ENCODE measurements at regions not wholly inside any gene's neighbourhood (a gene's known extent, or its start where the extent isn't known, plus 50 kb on each side); places are given as distances from the start of the nearest gene placed in this dataset.
"Not testable (repeated sequence)": the region's sequence is repeated elsewhere in the genome, so short reads cannot be mapped to it uniquely, and the experiment has no call there.

DNA sequence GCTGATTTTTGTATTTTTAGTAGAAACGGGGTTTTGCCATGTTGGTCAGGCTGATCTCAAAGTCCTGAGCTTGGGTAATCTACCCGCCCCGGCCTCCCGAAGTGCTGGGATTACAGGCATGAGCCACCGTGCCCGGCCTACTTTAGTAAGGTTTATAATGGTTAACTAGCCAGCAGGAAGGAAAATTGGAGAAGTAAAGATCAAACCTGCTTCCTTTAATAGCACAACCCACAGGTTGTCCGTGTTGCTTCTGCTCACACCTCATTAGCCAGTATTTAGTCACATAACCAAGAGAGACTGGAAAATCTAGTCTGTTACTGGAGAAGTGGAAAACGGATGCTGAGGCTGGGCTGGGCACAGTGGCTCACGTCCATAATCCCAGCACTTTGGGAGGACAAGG, 51.9 kb upstream of the TBL1XR1 start:
- DNase-seq (ENCODE audit: insufficient read length): no peak
- TF ChIP-seq POLR2AphosphoS5 (IDR thresholded peaks at IDR 0.05; ENCODE audit: low read depth, low read length) (no peak), TAF1 (IDR thresholded peaks at IDR 0.05; ENCODE audit: borderline replicate concordance, low read depth, low read length) (no peak), POLR2A (IDR thresholded peaks at IDR 0.05; ENCODE audit: low read depth, low read length) (no peak)
- FAIRE-seq: no peak

DNA sequence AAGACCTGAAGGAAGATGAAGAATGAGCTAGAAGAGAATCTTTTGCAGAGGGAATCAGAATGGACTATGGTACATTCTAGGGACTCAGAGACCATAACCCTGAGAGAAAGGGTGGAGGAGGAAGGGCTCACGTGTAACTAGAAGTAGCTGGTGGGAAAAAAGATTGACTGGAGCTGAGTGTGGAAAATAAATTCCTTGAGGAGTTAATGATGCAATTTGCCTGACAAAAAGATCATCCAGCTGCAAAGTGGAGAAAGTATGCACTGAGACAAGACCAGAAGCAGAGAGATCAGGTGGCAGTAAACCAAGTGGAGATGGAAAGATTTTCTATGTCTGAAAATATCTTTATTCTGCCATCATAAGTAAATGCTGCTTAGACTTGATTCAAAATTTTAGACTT, 52.9 kb upstream of the TBL1XR1 start:
- DNase-seq (ENCODE audit: insufficient read length) (no peak), FAIRE-seq (no peak)
- no peak for TF ChIP-seq POLR2A (IDR thresholded peaks at IDR 0.05; ENCODE audit: low read depth, low read length)
- TF ChIP-seq POLR2AphosphoS5 (IDR thresholded peaks at IDR 0.05; ENCODE audit: low read depth, low read length): no peak
- no peak for TF ChIP-seq TAF1 (IDR thresholded peaks at IDR 0.05; ENCODE audit: borderline replicate concordance, low read depth, low read length)

DNA sequence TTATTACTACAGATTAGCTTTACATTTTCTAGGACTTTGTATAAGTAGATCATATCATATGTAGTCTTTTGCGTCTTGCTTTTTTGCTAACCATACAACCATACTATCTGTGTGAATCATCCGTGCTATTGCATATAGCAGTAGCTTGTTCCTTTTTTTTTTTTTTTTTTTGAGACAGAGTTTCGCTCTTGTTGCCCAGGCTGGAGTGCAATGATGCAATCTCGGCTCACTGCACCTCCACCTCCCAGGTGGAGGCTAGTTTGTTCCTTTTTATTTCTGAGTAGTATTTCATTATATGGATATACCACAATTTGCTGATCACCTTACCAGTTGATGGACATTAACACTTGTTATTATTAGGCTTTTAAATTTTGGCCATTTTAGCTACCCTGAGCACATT, 54.5 kb upstream of the TBL1XR1 start:
- FAIRE-seq: no peak
- no peak for TF ChIP-seq POLR2A (IDR thresholded peaks at IDR 0.05; ENCODE audit: low read depth, low read length)
- TF ChIP-seq TAF1 (IDR thresholded peaks at IDR 0.05; ENCODE audit: borderline replicate concordance, low read depth, low read length): no peak
- no peak for TF ChIP-seq POLR2AphosphoS5 (IDR thresholded peaks at IDR 0.05; ENCODE audit: low read depth, low read length)

DNA sequence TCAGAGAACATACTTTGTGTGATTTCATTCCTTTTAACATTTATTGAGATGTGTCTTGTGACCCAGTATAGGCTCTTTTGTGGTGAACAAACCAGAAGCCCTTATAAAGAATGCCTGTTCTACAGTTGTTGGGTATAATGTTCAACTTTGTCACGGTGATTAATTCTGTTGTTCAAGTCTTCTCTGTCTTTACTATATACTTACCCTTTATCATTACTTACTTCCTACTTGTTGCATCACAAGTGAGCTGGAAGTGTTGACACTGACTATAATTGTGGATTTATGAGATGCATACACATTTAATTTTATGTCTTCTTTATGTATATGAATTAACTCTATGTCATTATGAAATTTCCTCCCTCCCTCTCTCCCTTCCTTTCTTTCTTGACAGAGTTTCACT, 59.7 kb upstream of the TBL1XR1 start:
- FAIRE-seq (no peak), DNase-seq (ENCODE audit: insufficient read length) (no peak)
- TF ChIP-seq POLR2AphosphoS5 (IDR thresholded peaks at IDR 0.05; ENCODE audit: low read depth, low read length) (no peak), POLR2A (IDR thresholded peaks at IDR 0.05; ENCODE audit: low read depth, low read length) (no peak), TAF1 (IDR thresholded peaks at IDR 0.05; ENCODE audit: borderline replicate concordance, low read depth, low read length) (no peak)

More for the DNA sequence above, 54.5 kb upstream of the TBL1XR1 start:
- no peak for DNase-seq (ENCODE audit: insufficient read length)

DNA sequence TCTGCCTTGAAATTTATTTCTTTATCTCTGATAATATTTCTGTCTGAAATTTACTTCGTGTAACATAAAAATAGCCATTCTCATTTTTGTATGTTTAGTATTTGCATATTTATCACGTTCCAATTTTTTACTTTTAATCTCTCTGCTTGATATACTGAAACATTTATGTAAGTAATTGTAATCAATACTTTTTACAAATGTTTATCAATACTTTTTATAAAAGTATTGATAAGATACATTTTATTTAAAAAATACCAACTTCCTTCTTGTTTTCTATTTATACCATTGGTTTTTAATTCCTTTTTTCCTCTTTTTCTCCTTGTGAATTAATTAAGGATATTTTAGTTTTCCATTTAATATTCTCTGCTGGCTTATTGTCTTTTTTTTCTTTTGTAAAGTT, 60.3 kb upstream of the TBL1XR1 start:
- no peak for FAIRE-seq
- TF ChIP-seq POLR2AphosphoS5 (IDR thresholded peaks at IDR 0.05; ENCODE audit: low read depth, low read length): no peak
- no peak for TF ChIP-seq TAF1 (IDR thresholded peaks at IDR 0.05; ENCODE audit: borderline replicate concordance, low read depth, low read length)
- TF ChIP-seq POLR2A (IDR thresholded peaks at IDR 0.05; ENCODE audit: low read depth, low read length): no peak
- no peak for DNase-seq (ENCODE audit: insufficient read length)

DNA sequence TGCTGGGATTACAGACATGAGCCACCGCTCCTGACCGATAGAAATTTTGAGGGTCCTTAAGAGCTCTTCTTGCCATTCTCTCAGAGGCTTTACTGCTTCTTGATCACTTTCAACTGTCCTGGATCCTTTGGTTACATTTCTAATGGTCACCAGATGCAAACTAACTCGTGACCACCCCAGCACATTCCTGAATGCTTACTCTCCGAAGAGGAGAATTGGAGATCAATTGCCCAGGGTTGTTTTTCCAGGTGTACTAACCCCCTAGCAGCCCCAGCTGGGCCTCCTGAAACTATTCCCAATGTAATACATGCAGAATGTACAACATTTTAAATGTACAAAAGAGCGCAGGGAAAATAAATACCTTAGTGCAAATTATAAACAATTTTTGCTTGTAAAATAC, 65.1 kb upstream of the TBL1XR1 start:
- FAIRE-seq: no peak
- TF ChIP-seq TAF1 (IDR thresholded peaks at IDR 0.05; ENCODE audit: borderline replicate concordance, low read depth, low read length): no peak
- TF ChIP-seq POLR2A (IDR thresholded peaks at IDR 0.05; ENCODE audit: low read depth, low read length): no peak
- TF ChIP-seq POLR2AphosphoS5 (IDR thresholded peaks at IDR 0.05; ENCODE audit: low read depth, low read length): no peak
- no peak for DNase-seq (ENCODE audit: insufficient read length)

DNA sequence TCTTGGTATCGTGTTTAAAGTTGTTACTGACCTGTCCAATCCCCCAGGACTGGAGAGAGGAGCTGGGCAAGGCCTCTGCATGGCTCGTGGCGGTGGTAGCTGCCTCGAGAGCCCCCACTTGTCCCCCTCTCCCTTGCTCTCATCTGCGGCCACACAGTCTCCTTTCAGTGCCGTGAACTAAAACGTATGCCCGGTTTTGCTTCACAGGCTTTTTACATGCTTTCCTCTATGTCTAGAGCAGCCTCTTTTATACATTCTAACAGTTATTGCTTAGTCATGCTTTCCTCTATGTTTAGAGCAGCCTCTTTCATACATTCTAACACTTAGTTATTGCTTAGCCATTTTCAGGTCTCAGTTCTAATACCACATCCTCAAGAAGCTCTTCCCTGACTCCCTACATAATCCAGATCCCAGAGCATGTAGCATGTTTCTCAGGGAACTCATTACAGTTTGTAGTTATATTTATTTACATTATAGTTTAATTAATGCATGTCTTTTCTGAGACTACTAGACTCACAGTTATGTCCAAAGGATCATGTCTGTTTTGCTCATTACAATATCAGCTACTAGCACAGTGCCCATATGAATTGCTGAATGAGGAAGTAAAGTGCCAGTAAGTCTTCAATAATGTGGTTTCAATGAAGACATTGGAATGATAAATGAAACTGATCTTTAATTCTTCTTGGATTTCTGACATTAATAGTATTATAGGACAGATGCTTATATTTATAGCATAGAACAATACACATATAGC, 66.5 kb upstream of the TBL1XR1 start:
- DNase-seq (ENCODE audit: insufficient read length): no peak
- no peak for FAIRE-seq

DNA sequence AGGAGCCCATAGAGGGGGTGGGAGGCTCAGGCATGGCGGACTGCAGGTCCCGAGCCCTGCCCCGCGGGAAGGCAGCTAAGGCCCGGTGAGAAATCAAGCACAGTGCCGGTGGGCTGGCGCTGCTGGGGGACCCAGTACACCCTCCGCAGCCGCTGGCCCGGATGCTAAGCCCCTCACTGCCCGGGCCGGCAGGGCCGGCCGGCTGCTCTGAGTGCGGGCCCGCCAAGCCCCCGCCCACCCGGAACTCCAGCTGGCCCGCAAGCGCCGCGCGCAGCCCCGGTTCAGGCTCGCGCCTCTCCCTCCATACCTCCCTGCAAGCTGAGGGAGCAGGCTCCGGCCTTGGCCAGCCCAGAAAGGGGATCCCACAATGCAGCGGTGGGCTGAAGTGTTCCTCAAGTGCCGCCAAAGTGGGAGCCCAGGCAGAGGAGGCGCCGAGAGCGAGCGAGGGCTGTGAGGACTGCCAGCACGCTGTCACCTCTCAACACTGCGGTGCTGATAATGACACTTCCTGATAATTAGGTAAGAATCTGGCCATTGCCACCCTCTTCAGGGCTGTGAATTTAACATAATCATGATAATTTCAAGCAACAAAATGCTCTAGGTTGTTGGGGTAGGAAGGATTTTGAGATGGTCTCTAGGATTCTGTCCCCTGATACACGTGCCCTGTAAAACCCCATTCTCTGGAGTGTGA, 74.7 kb upstream of the TBL1XR1 start:
- not testable (repeated sequence) for DNase-seq (ENCODE audit: insufficient read length); FAIRE-seq

More for the DNA sequence above, 66.5 kb upstream of the TBL1XR1 start:
- TF ChIP-seq POLR2AphosphoS5 (IDR thresholded peaks at IDR 0.05; ENCODE audit: low read depth, low read length): no peak

DNA sequence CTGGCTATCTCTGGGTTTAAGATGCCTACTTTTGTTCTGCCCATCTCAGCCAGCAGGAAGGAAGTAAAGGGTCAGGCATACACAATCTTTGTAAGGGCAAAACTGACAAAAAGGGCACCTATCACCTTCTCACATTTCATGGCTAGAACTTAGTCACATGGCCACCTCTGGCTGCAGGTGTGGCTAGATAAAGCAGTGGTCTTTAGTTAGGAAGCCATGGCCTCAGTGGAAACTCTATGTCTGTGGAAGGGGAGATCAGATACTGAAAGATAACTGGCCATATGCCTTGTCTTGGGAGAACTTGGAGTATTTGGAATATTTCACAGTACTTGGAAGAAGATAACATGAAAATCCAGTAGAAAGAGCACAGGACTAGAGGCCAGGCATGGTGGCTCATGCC, 80.7 kb upstream of the TBL1XR1 start:
- no peak for FAIRE-seq

DNA sequence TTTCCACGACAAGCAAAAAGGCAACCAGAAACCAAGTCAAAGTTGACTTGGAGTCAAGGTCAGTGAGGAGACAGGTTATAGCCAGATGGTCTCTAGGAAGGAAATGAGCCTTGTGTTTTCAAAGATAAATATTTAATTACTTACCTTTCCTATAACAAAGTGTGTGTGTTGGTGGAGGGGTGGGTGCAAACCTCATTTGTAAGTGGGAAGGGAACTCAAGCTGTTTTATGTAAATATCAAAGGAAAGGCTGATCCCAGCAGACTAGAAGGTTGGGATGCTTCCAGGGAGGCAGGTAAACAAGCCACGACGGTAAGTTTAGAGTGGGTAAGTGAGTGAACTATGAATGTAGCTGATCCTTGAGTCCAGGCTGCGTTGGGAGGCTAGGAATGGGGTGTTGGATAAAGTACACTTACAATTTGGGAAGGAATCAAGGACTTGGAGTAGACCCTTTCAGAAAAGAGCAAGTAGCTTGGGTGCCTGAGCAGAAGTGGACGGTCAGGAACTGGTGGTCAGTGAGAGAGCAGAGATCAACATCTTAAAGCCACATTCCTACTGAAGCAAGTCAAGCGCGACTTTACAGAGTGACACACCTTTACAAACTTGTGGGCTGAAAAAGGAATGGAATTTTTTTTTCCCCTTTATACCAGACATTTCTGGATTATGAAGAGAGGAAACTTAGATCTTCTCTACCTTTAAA, 82.0 kb upstream of the TBL1XR1 start:
- no peak for FAIRE-seq
- TF ChIP-seq TAF1 (IDR thresholded peaks at IDR 0.05; ENCODE audit: borderline replicate concordance, low read depth, low read length) (no peak), POLR2AphosphoS5 (IDR thresholded peaks at IDR 0.05; ENCODE audit: low read depth, low read length) (no peak), POLR2A (IDR thresholded peaks at IDR 0.05; ENCODE audit: low read depth, low read length) (no peak)
- DNase-seq (ENCODE audit: insufficient read length): no peak

More for the DNA sequence above, 80.7 kb upstream of the TBL1XR1 start:
- no peak for DNase-seq (ENCODE audit: insufficient read length)
- no peak for TF ChIP-seq TAF1 (IDR thresholded peaks at IDR 0.05; ENCODE audit: borderline replicate concordance, low read depth, low read length)
- TF ChIP-seq POLR2A (IDR thresholded peaks at IDR 0.05; ENCODE audit: low read depth, low read length): no peak
- no peak for TF ChIP-seq POLR2AphosphoS5 (IDR thresholded peaks at IDR 0.05; ENCODE audit: low read depth, low read length)

DNA sequence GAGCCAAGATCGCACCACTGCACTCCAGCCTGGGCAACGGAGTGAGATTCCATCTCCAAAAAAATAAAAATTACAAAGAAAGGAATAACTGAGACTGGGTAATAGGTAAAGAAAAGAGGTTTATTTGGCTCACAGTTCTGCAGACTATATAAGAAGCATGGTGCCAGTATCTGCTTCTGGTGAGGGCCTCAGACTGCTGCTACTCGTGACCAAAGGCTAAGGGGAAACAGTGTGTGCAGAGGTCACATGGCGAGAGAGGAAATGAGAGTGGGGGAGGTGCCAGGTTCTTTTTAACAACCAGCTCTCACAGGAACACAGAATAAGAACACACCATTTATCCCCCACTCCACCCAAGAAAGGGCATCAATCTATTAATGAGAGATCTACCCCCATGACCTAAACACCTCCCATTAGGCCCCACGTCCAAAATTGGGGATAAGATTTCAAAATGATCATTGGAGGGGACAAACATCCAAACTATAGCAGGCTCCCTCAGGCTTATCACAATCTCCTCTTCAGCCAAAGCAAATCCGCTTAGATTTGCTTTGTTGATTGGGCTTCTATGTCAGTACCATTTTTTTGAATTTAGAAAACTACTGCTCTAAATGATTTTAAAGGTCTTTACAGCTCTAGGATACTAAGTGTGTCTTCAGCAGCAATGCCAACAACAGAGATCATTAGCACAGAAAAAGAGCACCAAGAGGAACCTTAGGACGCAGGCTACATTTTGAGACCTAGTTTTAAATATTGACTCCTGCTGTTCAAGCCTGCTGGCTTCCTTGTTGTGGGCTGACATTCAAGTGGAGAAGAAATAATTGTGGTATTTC, 84.2 kb upstream of the TBL1XR1 start:
- FAIRE-seq (no peak), DNase-seq (ENCODE audit: insufficient read length) (no peak)
- TF ChIP-seq POLR2A (IDR thresholded peaks at IDR 0.05; ENCODE audit: low read depth, low read length): no peak
